Pulmonary artery endothelial cell (primary cell): ENCODE measurements at regions not wholly inside any gene's neighbourhood (a gene's known extent, or its start where the extent isn't known, plus 50 kb on each side); places are given as distances from the start of the nearest gene placed in this dataset.

Source experiments
- DNase-seq: peaks from one replicate; pipeline ENCODE4 v3.0.0-alpha.2; 2011; ENCODE audit warnings: low read depth, low spot score

DNA sequence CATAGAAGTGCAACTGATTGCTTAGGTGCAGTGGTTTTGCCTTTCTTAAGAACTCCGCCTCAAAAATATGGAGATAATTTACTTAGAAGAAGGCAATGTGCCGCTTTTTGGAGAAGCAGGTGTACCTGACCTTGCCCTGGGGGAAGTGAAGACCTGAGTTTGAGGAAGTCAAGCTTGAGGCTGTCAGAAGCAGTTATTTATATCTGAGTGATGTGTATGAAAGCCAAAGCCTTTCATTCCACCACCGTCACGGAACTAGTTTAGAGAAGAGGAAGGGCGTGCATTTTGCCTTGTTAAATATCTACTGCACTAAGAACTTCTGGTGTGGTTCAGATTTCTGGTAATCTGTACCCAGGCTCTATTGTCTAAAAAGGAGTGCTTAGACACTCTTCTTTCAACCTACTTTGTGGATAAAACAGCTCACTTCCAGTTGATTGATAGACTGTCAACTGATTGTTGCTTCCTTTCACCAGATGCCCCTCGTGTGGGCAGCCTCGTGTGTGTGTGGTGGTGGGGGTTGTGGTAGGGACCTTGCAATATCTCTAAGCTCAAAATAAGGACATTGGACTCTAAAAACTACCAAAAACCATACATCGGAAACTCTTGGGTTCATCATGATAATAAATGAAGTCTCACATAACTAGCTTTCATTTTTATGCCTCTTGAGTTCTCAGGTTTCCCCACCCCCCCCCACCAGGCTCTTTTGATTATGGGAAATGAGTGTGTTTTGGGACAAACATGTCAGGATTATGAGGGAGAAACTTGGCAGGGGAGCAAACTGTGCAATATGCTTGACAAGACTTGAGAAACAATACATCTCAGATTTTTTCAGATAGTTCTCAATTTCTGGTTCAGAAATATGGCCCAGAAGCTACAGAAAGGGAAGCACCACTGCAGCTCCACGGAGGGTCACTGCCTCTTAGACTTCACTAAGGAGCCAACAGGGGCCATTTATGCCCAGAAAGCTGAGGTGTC is 78.6 kb downstream of the ARF6 start:
- no peak for DNase-seq

- peak; percentile 69 for DNase-seq
These were observed 79.3 kb downstream of the ARF6 start for GRCh38 chr14:49972131-49972671.

DNA sequence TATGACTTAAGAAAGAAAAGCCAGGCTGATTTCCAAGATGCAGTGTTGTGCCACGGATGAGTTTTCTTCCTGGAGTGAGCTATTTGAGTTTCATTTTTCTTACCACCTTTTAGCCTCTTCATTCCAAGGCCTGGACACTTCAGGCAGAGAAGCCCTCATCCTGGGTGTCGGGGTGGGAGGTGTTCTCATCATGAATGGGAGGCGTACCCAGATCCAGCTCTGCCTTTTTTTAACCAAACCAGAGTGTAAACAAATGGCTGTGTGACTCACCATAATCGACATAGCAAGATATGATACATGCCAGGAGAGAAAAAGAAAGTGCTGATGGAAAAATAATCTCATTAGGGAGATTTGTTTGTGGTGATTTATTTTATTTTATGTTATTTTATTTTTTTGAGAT is 79.9 kb downstream of the ARF6 start:
- DNase-seq, result no peak

GRCh38 chr14:49975276-49975675 is 82.4 kb downstream of the ARF6 start:
- DNase-seq, result peak; percentile 40

DNA sequence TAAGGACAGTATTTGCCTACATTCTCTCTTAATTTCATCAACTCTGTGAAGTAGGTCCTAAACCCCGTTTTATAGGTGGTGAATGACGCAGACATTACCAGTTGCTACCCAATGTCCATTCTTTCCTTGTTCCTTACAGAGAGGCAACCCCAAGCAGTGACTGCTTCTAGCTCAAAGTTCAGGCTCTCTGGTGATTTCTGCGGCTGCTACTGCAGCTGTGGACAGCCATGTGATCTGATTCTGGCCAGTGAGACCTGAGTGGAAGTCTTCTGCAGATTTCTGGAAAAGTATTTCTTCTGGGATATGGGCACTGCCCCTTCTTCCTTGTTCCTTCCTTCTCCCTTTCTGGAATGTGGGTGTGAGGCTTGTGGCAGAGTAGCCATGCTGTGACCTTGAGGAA is 82.9 kb downstream of the ARF6 start:
- DNase-seq, result no peak

GRCh38 chr14:49977126-49977841 is 84.4 kb downstream of the ARF6 start:
- no peak for DNase-seq

- DNase-seq, result no peak
These were observed 87.1 kb downstream of the ARF6 start for GRCh38 chr14:49980027-49980426.

- DNase-seq, result no peak
These were observed 89.2 kb downstream of the ARF6 start for GRCh38 chr14:49982082-49982481.

GRCh38 chr14:49982501-49982951 is 89.6 kb downstream of the ARF6 start:
- peak; percentile 52 for DNase-seq

DNA sequence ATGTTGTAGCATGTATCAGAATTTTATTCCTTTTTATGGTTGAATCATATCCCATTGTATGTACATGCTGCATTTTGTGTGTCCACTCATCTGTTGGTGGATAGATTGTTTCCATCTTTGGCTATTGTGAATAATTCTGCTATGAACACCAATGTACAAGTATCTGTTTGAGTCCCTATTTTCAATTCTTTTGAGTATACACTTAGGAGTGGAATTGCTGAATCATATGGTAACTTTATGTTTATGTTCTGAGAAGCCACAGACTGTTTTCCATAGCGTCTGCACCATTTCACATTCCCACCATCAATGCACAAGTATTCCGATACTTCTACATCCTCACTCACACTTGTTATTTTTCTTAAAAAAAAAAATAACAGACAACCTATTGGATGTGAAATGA is 91.5 kb downstream of the ARF6 start:
- no peak for DNase-seq

GRCh38 chr14:49986343-49987014 is 93.6 kb downstream of the ARF6 start:
- no peak for DNase-seq

GRCh38 chr14:49988080-49988990 is 95.5 kb downstream of the ARF6 start:
- no peak for DNase-seq

GRCh38 chr14:49989966-49990365 is 97.1 kb downstream of the ARF6 start:
- no peak for DNase-seq

- no peak for DNase-seq
These were observed 98.6 kb downstream of the ARF6 start for GRCh38 chr14:49991491-49991890.

GRCh38 chr14:49992036-49992435 is 99.2 kb downstream of the ARF6 start:
- no peak for DNase-seq

DNA sequence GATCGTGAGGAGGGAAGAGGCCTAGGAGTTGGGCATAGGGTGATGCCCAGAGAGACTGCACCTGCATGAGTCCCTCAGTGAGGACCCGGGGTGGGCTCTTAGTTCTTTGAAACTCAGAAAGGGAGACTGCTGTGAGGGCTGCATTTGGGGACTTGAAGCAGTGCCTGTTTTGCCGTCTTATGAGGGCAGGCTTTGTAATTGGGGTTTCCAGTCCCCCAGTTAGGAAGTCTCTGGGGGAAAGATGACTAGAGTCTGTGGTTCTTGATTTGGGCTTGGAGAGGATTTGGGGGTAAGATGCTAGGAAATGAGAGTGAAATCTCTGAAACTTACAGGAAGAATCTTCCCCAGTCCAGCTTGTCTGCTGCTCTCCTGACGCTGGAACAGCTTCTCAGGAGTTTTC is 99.6 kb downstream of the ARF6 start:
- DNase-seq, result no peak

- no peak for DNase-seq
These were observed 100.0 kb downstream of the ARF6 start for GRCh38 chr14:49992901-49993339.

GRCh38 chr14:49993565-49993964 is 100.7 kb downstream of the ARF6 start:
- no peak for DNase-seq

- DNase-seq, result no peak
These were observed 102.2 kb downstream of the ARF6 start for GRCh38 chr14:49994951-49995561.

GRCh38 chr14:49997991-49998390 is 105.1 kb downstream of the ARF6 start:
- no peak for DNase-seq
